Stimulated activated CD8-positive, alpha-beta memory T cell treated with anti-CD3 and anti-CD28 coated beads, Interleukin-4, amount 100 ng/mL, for 1 hour (primary cell): ENCODE measurements at regions not wholly inside any gene's neighbourhood (a gene's known extent, or its start where the extent isn't known, plus 50 kb on each side); places are given as distances from the start of the nearest gene placed in this dataset.

Source experiments
- DNase-seq, 2 donors: peaks; one replicate each; pipeline ENCODE4 v3.0.0-alpha.2; 2020; ENCODE audit warnings: low read depth in 2 of 2, low spot score in 1 of 2

DNA sequence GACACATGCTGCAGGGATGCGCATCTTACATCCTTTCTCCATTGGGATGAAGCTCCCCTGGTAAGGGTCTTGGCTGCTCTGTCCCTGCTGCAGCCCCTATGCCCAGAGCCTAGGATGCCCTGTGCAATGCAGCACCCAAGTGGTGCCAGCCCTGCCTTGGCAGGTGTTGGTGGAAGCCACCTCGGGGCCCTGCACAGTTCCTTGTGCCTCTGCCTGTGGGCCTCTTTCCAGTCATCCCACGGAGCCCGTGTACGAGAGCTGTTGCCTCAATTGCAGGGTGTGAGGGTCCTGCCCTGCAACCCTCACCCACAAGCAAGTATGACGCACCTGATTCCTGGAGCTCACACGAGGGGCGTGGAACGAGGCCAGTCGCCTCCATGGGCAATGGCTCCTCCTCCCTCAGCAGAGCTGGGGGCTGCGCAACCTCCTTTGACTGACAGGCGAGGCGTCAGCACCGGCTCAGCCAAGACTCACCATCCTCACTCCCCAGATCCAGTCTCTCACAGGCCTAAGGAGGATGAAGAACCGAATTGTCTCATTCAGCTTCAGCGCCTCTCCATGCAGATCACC, 719.6 kb downstream of the BRD1 start:
- DNase-seq = no peak

DNA sequence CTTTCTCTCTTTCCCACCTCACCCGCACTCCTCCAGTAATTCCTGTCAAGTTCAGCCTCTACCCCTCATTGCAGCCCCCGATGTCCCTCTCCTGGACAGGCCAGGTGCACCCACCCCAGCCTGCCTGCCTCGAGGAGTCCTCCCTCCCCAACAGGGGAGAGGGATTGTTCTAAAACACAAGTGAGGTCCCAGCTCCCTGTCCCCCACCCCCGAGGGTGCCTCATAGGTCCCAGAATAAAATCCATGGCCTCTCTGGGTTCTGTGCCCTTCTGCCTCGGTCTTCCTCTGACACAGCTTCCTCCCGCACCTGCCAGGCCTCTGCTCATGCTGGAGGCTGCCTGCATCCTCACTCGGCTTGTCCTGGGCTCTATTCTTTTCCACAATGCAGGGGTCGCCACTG, 720.1 kb downstream of the BRD1 start:
- no peak for DNase-seq

DNA sequence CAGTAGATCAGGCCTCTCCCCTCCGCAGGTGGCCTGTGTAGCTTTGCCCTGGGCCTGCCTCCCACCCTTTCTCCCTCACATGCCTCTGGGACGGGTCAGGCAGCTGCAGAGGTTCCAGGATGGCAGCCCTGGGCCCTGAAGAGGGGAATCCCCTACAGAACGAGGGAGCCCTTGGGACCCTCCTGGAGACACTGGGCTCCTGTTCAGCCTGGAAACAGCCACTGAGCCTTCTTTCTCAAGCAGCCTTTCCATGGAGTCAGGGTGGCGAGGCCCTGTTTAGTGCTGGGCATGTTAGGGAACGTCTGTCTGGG, 720.9 kb downstream of the BRD1 start:
- DNase-seq = no peak

DNA sequence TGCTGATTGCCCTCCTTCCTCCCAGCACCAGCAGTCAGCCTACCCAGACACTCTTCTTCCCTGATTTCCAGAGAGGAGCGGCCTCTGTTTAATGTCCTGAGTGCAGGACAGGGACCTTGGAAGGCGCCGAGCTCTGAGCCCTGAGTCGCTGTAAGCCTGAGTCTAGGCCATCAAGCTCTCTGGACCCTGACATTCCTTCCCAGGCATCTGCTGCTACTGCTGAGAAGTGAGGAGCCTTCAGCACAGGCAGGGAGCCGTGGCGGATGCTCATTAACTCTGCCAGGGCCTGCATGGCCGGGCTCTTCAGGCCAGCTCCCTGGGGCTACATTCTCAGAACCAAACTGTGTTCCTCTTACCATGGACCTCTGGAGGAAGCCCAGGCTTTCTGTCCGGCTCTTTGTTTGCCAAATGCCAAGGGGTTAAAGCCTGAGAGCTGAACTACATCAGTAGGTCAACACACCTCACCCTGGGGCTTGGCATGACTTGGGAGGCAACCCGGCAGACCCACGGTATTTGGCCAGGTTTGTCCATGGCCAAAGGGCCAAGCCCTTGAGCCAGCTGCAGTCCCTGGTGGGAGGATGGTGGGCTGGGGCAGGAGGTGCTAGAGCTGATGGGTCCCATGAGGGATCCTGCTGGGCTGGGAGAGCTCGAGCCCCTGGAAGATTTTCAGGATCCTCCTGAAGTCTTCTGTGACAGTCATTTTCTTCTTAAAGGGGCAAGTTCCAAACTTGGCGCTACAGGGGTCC, 721.4 kb downstream of the BRD1 start:
- no peak for DNase-seq

DNA sequence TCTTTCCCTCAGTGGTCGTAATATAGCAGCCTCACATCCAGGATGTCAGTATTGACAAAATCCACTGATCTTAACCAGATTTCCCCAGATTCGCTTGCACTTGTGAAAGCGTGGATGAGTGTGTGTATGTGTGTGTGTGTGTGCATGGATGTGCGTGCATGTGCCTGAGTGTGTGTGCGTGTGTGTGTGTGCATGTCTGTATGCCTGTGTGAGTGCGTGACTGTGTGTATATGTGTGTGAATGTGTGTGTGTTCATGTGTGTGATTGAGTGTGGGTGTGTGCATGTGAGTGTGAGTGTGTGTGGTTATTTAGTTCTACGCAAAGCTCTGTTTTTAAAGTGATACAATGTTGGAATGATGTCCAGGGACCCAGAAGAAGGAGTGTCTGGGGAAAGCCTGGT, 723.2 kb downstream of the BRD1 start:
- no peak for DNase-seq

GRCh38 chr22:49103314-49104059, 724.2 kb downstream of the BRD1 start:
- DNase-seq = no peak

- DNase-seq = no peak
These were observed 725.3 kb downstream of the BRD1 start for GRCh38 chr22:49102367-49102766.

- no peak for DNase-seq
These were observed 725.8 kb downstream of the BRD1 start for GRCh38 chr22:49101873-49102272.

- DNase-seq = no peak
These were observed 726.4 kb downstream of the BRD1 start for GRCh38 chr22:49101225-49101624.

- no peak for DNase-seq
These were observed 726.9 kb downstream of the BRD1 start for GRCh38 chr22:49100773-49101172.

DNA sequence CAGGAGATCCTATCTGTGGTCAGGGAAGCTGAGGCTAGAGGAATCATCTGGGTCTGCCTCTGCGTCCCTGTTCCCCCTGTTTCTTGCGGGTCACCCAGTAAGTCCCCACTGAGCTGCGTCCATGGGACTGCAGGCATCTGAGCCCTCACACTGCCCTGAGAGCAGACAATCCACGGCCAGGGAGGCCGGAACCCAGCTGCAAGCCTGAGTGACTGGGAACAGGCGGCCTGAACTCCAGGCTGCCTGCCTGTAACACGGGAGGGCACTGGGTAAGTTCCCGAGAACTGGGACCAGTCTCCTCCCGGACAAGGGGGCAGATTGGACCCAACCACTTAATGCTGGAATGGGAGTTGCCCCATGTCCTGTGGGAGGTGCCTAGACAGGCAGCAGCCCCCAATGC, 727.4 kb downstream of the BRD1 start:
- no peak for DNase-seq

- DNase-seq = no peak
These were observed 728.1 kb downstream of the BRD1 start for GRCh38 chr22:49099496-49100124.

DNA sequence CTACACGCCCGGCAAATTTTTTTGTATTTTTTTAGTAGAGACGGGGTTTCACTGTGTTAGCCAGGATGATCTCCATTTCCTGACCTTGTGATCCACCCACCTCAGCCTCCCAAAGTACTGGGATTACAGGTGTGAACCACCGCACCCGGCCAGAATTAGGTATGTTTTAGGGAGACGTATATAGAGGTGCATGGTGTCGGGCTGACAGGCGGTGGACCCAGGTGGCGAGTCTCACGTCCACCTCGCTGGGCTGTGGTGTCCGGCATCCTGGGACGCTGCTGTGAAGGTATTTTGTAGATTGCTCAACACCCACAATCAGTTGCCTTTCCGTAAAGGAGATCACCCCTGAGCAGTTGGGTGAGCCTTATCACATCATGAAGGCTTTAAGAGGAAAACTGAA, 728.6 kb downstream of the BRD1 start:
- DNase-seq = no peak

- DNase-seq = no peak
These were observed 729.7 kb downstream of the BRD1 start for GRCh38 chr22:49097966-49098365.

DNA sequence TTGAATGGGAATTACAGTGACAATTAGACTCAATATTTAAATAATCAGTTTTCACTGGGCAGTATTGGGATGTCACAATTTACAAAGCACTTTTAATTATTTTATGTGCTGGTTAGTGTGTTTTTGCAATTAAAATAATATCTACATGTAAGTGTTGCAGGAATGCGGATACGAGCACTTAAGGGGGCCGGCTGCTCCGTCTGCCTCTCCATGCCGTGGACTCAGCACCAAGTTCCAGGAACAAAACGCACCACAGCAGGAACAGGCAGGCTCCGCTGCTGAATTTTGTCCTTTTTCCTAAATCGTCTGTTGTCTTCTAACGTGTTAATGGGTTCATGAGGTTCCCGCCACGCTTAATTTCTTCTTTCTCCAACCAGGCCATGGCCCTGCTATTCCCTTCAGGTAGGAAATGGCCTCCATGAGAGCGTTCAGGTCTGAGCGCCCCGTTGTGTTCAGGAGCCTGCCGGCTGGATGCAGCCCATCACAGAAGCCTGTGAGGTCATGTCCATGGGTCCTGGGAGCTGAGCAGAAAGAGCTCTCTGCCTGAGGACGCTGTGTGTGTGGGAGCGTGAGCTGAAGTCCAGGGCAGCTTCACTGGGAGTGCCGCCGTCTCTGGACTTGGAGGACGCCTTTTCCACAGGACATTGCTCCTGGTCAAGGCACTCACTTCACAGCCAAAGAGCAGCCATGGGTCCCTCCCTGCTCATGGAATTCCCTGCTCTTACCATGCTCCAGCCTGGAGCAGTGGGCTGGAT, 730.3 kb downstream of the BRD1 start:
- DNase-seq = no peak

DNA sequence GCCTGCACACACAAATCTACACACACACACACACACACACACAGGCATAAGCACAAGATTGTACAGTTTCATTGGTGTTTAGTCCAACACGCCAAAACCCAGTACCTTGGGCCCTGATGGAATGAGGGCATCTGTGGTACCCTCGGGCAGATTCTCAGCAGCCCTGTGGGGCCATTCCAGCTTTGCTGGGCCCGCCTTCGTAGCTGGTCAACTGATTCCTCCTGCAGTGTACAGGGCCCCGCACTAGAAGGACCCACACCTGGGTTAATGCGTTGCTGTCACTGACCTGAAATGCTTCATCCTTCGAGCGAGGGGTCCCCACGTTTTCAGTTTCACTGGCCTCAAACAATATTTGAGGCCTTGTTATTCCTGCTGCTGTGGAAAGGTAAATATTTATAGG, 731.2 kb downstream of the BRD1 start:
- DNase-seq = no peak

DNA sequence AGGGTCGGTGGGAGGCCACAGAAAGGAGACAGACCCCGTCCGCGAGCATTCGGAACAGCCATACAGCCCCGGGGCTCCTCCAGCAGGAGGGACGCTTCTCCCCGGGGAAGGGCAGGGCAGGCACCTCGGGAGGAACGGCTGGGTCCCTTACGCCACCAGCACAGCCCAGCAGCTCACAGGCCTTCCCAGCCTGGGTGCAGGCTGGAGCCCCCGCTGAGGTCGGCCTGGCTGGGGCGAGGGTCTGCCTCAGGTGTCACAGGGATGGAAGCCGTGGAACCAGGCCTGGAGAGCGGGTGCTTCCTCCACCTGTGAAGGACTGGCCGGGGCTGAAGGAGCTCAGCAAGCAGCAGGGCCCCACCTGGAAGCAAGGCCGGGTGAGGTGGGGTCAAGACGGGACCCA, 732.3 kb downstream of the BRD1 start:
- DNase-seq = no peak

GRCh38 chr22:49094858-49095257, 732.8 kb downstream of the BRD1 start:
- DNase-seq = no peak

- no peak for DNase-seq
These were observed 733.5 kb downstream of the BRD1 start for GRCh38 chr22:49094151-49094550.

DNA sequence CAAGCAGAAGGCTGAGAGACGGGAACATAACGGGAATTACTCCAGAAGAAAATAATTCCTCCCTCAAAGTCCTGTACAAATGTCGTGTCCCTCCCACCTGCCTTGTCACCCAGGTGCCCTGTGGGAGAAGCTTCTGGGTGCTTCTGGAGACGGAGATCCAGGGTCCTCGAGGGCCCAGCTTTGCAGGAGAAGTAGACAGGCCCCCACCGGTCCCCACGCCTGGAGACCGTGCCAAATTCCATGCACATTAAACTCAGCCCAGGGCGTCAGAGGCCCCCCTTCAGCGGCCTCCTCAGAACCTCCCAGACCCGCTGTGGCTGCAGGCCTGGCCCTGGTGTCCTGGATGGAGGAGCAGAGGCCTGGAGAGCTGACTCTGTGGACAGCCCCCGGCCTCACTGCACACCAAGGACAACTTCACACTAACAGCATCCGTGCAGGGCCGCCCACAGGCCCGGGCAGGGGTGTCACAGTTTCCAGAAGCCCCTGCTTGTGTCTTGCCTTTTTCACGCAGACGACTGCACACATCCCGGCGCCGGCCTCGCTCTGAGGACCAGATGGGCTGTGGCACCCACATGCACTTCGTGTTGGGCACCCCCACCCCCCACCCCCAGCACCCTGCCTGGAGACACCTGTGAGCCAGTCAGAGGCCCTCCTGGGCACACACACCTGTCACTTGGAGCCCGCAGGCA, 734.3 kb downstream of the BRD1 start:
- no peak for DNase-seq

GRCh38 chr22:49092716-49093115, 735.0 kb downstream of the BRD1 start:
- no peak for DNase-seq
